ENCODE measurements at regions not wholly inside any gene's neighbourhood (a gene's known extent, or its start where the extent isn't known, plus 50 kb on each side); places are given as distances from the start of the nearest gene placed in this dataset.

GRCh38 chr2:17068021-17068420, 402.4 kb upstream of the CYRIA start:
- TF ChIP-seq EZH2phosphoT487 (IDR thresholded peaks at IDR 0.05; ENCODE audit: low read depth) = no peak
- TF ChIP-seq, protein P1, sequence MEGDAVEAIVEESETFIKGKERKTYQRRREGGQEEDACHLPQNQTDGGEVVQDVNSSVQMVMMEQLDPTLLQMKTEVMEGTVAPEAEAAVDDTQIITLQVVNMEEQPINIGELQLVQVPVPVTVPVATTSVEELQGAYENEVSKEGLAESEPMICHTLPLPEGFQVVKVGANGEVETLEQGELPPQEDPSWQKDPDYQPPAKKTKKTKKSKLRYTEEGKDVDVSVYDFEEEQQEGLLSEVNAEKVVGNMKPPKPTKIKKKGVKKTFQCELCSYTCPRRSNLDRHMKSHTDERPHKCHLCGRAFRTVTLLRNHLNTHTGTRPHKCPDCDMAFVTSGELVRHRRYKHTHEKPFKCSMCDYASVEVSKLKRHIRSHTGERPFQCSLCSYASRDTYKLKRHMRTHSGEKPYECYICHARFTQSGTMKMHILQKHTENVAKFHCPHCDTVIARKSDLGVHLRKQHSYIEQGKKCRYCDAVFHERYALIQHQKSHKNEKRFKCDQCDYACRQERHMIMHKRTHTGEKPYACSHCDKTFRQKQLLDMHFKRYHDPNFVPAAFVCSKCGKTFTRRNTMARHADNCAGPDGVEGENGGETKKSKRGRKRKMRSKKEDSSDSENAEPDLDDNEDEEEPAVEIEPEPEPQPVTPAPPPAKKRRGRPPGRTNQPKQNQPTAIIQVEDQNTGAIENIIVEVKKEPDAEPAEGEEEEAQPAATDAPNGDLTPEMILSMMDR (IDR thresholded peaks at IDR 0.05; ENCODE audit: low read depth, low read length) = no peak
- Histone ChIP-seq H3K27me3 (ENCODE audit: low read depth, low read length) (no peaks in the 10 kb centered on the region), H3K9ac (ENCODE audit: low read length) (no peak overlapping the region), H3K9me3 (ENCODE audit: insufficient read depth, low read length) (no peaks in the 10 kb centered on the region), H3K4me3 (ENCODE audit: low read length) (no peak overlapping the region), H3K4me2 (ENCODE audit: low read length) (no peak overlapping the region), H3K36me3 (replicated peaks; ENCODE audit: low read depth, low read length) (no peaks in the 10 kb centered on the region), H4K20me1 (ENCODE audit: insufficient read depth, low read length) (no peaks in the 10 kb centered on the region), H3K4me1 (ENCODE audit: low read length) (no peaks in the 10 kb centered on the region), H2AFZ (ENCODE audit: low read depth, low read length) (no peak overlapping the region), H3K79me2 (ENCODE audit: low read length) (no peaks in the 10 kb centered on the region), H3K27ac (ENCODE audit: low read length) (no peak overlapping the region)

DNA sequence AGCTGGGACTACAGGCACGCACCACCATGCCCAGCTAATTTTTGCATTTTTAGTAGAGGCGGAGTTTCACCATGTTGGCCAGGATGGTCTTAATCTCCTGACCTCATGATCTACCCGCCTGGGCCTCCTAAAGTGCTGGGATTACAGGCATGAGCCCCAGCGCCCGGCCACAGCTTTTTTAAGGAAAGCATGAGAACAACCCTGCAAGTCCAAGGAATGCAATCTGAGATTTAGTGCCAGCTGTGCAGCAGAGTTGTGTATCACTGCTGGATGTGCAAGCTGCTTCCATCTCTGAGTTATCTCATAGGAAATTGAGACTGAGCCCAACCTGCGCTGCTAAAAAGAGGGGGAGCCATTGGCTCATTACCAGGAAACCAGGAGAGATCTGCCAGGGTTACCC, 399.9 kb upstream of the CYRIA start:
- Histone ChIP-seq H3K4me3 (ENCODE audit: low read length) (no peak overlapping the region), H3K36me3 (replicated peaks; ENCODE audit: low read depth, low read length) (no peaks in the 10 kb centered on the region), H3K4me2 (ENCODE audit: low read length) (no peak overlapping the region), H2AFZ (ENCODE audit: low read depth, low read length) (no peak overlapping the region), H3K4me1 (ENCODE audit: low read length) (no peaks in the 10 kb centered on the region), H3K27ac (ENCODE audit: low read length) (no peak overlapping the region), H3K79me2 (ENCODE audit: low read length) (no peaks in the 10 kb centered on the region), H3K9ac (ENCODE audit: low read length) (no peak overlapping the region), H3K9me3 (ENCODE audit: insufficient read depth, low read length) (no peaks in the 10 kb centered on the region), H3K27me3 (ENCODE audit: low read depth, low read length) (no peaks in the 10 kb centered on the region), H4K20me1 (ENCODE audit: insufficient read depth, low read length) (no peaks in the 10 kb centered on the region)
- no peak for TF ChIP-seq EZH2phosphoT487 (IDR thresholded peaks at IDR 0.05; ENCODE audit: low read depth)
- TF ChIP-seq, protein P1 (IDR thresholded peaks at IDR 0.05; ENCODE audit: low read depth, low read length) = no peak

DNA sequence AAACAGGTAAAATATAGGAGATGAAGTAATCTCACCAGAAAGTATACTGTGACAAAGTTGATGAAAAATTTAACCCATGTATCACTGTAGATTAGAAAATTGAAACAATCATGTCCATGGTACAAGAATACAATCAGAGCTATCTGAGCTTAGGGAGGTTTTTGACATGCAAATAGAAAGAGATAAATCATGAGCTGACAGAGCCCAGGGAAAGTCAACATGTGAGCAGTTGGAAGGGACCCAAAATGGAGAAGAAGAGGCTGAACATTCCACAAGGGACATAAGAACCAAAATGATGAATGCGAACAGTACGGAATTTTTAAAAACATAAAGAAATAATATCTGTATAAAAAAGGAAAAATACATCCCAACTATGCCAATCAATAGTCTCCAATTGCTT, 395.4 kb upstream of the CYRIA start:
- Histone ChIP-seq H4K20me1 (ENCODE audit: insufficient read depth, low read length) (no peaks in the 10 kb centered on the region), H3K27ac (ENCODE audit: low read length) (no peak overlapping the region), H3K4me2 (ENCODE audit: low read length) (no peak overlapping the region), H2AFZ (ENCODE audit: low read depth, low read length) (no peak overlapping the region), H3K4me3 (ENCODE audit: low read length) (no peak overlapping the region), H3K9ac (ENCODE audit: low read length) (no peak overlapping the region), H3K36me3 (replicated peaks; ENCODE audit: low read depth, low read length) (no peaks in the 10 kb centered on the region), H3K9me3 (ENCODE audit: insufficient read depth, low read length) (no peaks in the 10 kb centered on the region), H3K79me2 (ENCODE audit: low read length) (no peaks in the 10 kb centered on the region), H3K27me3 (ENCODE audit: low read depth, low read length) (no peaks in the 10 kb centered on the region), H3K4me1 (ENCODE audit: low read length) (peaks cover 20% of the 10 kb centered on the region)
- TF ChIP-seq, protein P1 (IDR thresholded peaks at IDR 0.05; ENCODE audit: low read depth, low read length) = no peak
- no peak for TF ChIP-seq EZH2phosphoT487 (IDR thresholded peaks at IDR 0.05; ENCODE audit: low read depth)

- Histone ChIP-seq H3K27ac (ENCODE audit: low read length) (no peak overlapping the region), H3K9ac (ENCODE audit: low read length) (no peak overlapping the region), H3K4me3 (ENCODE audit: low read length) (no peak overlapping the region), H2AFZ (ENCODE audit: low read depth, low read length) (no peak overlapping the region), H3K27me3 (ENCODE audit: low read depth, low read length) (no peaks in the 10 kb centered on the region), H3K4me1 (ENCODE audit: low read length) (peaks cover 22% of the 10 kb centered on the region), H4K20me1 (ENCODE audit: insufficient read depth, low read length) (no peaks in the 10 kb centered on the region), H3K79me2 (ENCODE audit: low read length) (no peaks in the 10 kb centered on the region), H3K36me3 (replicated peaks; ENCODE audit: low read depth, low read length) (no peaks in the 10 kb centered on the region), H3K4me2 (ENCODE audit: low read length) (no peak overlapping the region), H3K9me3 (ENCODE audit: insufficient read depth, low read length) (no peaks in the 10 kb centered on the region)
- TF ChIP-seq EZH2phosphoT487 (IDR thresholded peaks at IDR 0.05; ENCODE audit: low read depth) = no peak
- TF ChIP-seq, protein P1 (IDR thresholded peaks at IDR 0.05; ENCODE audit: low read depth, low read length) = no peak
Observed at GRCh38 chr2:17059458-17059857, 393.8 kb upstream of the CYRIA start.
